ENCODE measurements at regions not wholly inside any gene's neighbourhood (a gene's known extent, or its start where the extent isn't known, plus 50 kb on each side); places are given as distances from the start of the nearest gene placed in this dataset.

- TF ChIP-seq EZH2 (IDR thresholded peaks at IDR 0.05; ENCODE audit: borderline replicate concordance, low read depth, low read length, severe bottlenecking) (no peak), CTCF (IDR thresholded peaks at IDR 0.05; ENCODE audit: borderline replicate concordance, extremely low read depth, low read length, poor library complexity, severe bottlenecking) (peak; percentile 85)
- Histone ChIP-seq H3K36me3 (ENCODE audit: insufficient read depth, low read length) (no peaks in the 10 kb centered on the region), H3K9me3 (ENCODE audit: insufficient read depth, low read length, severe bottlenecking) (no peaks in the 10 kb centered on the region), H4K20me1 (ENCODE audit: insufficient read depth, low read length) (no peaks in the 10 kb centered on the region), H3K4me2 (ENCODE audit: insufficient read depth, low read length) (no peak overlapping the region), H3K4me3 (ENCODE audit: low read depth in 1 of 2, low read length in 2 of 2) (no peak overlapping the region), H3K79me2 (ENCODE audit: insufficient read depth, low read length) (no peaks in the 10 kb centered on the region), H2AFZ (ENCODE audit: low read depth, low read length) (no peak overlapping the region), H3K4me1 (ENCODE audit: insufficient read depth, low read length) (no peaks in the 10 kb centered on the region), H3K27me3 (ENCODE audit: insufficient read depth, low read length, poor library complexity) (no peaks in the 10 kb centered on the region), H3K27ac (ENCODE audit: low read length) (no peak overlapping the region), H3K9ac (ENCODE audit: low read depth, low read length) (no peak overlapping the region)
- ATAC-seq (ENCODE audit: insufficient read depth, low read depth): peak; percentile 67
- peak; percentile 43 for DNase-seq
Observed at GRCh38 chr14:82710267-82710841, 1176.7 kb upstream of the SEL1L start.

- no peak overlapping the region for H3K4me2 ChIP-seq (ENCODE audit: insufficient read depth, low read length)
- no peaks in the 10 kb centered on the region for H3K9me3 ChIP-seq (ENCODE audit: insufficient read depth, low read length, severe bottlenecking)
- no peaks in the 10 kb centered on the region for H3K27me3 ChIP-seq (ENCODE audit: insufficient read depth, low read length, poor library complexity)
- no peak overlapping the region for H3K27ac ChIP-seq (ENCODE audit: low read length)
- no peak overlapping the region for H3K9ac ChIP-seq (ENCODE audit: low read depth, low read length)
- TF ChIP-seq CTCF (IDR thresholded peaks at IDR 0.05; ENCODE audit: borderline replicate concordance, extremely low read depth, low read length, poor library complexity, severe bottlenecking) (no peak), EZH2 (IDR thresholded peaks at IDR 0.05; ENCODE audit: borderline replicate concordance, low read depth, low read length, severe bottlenecking) (no peak)
- H2AFZ ChIP-seq (ENCODE audit: low read depth, low read length): no peak overlapping the region
- no peak for DNase-seq
- H4K20me1 ChIP-seq (ENCODE audit: insufficient read depth, low read length): no peaks in the 10 kb centered on the region
- H3K79me2 ChIP-seq (ENCODE audit: insufficient read depth, low read length): no peaks in the 10 kb centered on the region
- no peak overlapping the region for H3K4me3 ChIP-seq (ENCODE audit: low read depth in 1 of 2, low read length in 2 of 2)
- no peak for ATAC-seq (ENCODE audit: insufficient read depth, low read depth)
- H3K4me1 ChIP-seq (ENCODE audit: insufficient read depth, low read length): no peaks in the 10 kb centered on the region
- no peaks in the 10 kb centered on the region for H3K36me3 ChIP-seq (ENCODE audit: insufficient read depth, low read length)
Observed at GRCh38 chr14:82719617-82720016, 1186.0 kb upstream of the SEL1L start.

GRCh38 chr14:82720431-82720830, 1186.8 kb upstream of the SEL1L start:
- no peak overlapping the region for H3K4me3 ChIP-seq (ENCODE audit: low read depth in 1 of 2, low read length in 2 of 2)
- H3K9me3 ChIP-seq (ENCODE audit: insufficient read depth, low read length, severe bottlenecking): no peaks in the 10 kb centered on the region
- no peak overlapping the region for H3K9ac ChIP-seq (ENCODE audit: low read depth, low read length)
- DNase-seq: no peak
- H3K79me2 ChIP-seq (ENCODE audit: insufficient read depth, low read length): no peaks in the 10 kb centered on the region
- no peaks in the 10 kb centered on the region for H4K20me1 ChIP-seq (ENCODE audit: insufficient read depth, low read length)
- TF ChIP-seq CTCF (IDR thresholded peaks at IDR 0.05; ENCODE audit: borderline replicate concordance, extremely low read depth, low read length, poor library complexity, severe bottlenecking) (no peak), EZH2 (IDR thresholded peaks at IDR 0.05; ENCODE audit: borderline replicate concordance, low read depth, low read length, severe bottlenecking) (no peak)
- no peaks in the 10 kb centered on the region for H3K4me1 ChIP-seq (ENCODE audit: insufficient read depth, low read length)
- H3K27ac ChIP-seq (ENCODE audit: low read length): no peak overlapping the region
- no peak for ATAC-seq (ENCODE audit: insufficient read depth, low read depth)
- no peaks in the 10 kb centered on the region for H3K36me3 ChIP-seq (ENCODE audit: insufficient read depth, low read length)
- no peak overlapping the region for H2AFZ ChIP-seq (ENCODE audit: low read depth, low read length)
- H3K4me2 ChIP-seq (ENCODE audit: insufficient read depth, low read length): no peak overlapping the region
- H3K27me3 ChIP-seq (ENCODE audit: insufficient read depth, low read length, poor library complexity): no peaks in the 10 kb centered on the region

- Histone ChIP-seq H3K79me2 (ENCODE audit: insufficient read depth, low read length) (no peaks in the 10 kb centered on the region), H3K9ac (ENCODE audit: low read depth, low read length) (no peak overlapping the region), H2AFZ (ENCODE audit: low read depth, low read length) (no peak overlapping the region), H3K4me3 (ENCODE audit: low read depth in 1 of 2, low read length in 2 of 2) (no peak overlapping the region), H3K4me2 (ENCODE audit: insufficient read depth, low read length) (no peak overlapping the region), H3K27ac (ENCODE audit: low read length) (no peak overlapping the region), H3K36me3 (ENCODE audit: insufficient read depth, low read length) (no peaks in the 10 kb centered on the region), H4K20me1 (ENCODE audit: insufficient read depth, low read length) (no peaks in the 10 kb centered on the region), H3K4me1 (ENCODE audit: insufficient read depth, low read length) (no peaks in the 10 kb centered on the region), H3K9me3 (ENCODE audit: insufficient read depth, low read length, severe bottlenecking) (no peaks in the 10 kb centered on the region), H3K27me3 (ENCODE audit: insufficient read depth, low read length, poor library complexity) (no peaks in the 10 kb centered on the region)
- ATAC-seq (ENCODE audit: insufficient read depth, low read depth): no peak
- TF ChIP-seq CTCF (IDR thresholded peaks at IDR 0.05; ENCODE audit: borderline replicate concordance, extremely low read depth, low read length, poor library complexity, severe bottlenecking) (no peak), EZH2 (IDR thresholded peaks at IDR 0.05; ENCODE audit: borderline replicate concordance, low read depth, low read length, severe bottlenecking) (no peak)
- no peak for DNase-seq
Observed at GRCh38 chr14:82720946-82721345, 1187.3 kb upstream of the SEL1L start.

All from DND-41 (cell line).